Bone marrow (tissue), 2 donors: ENCODE measurements at regions not wholly inside any gene's neighbourhood (a gene's known extent, or its start where the extent isn't known, plus 50 kb on each side); places are given as distances from the start of the nearest gene placed in this dataset.
"Not testable (repeated sequence)": the region's sequence is repeated elsewhere in the genome, so short reads cannot be mapped to it uniquely, and the experiment has no call there.

ENCODE experiments used
- DNase-seq, 2 donors: peaks; one replicate each; lab custom pipeline; 2025; lab: John Stamatoyannopoulos, UW

DNA sequence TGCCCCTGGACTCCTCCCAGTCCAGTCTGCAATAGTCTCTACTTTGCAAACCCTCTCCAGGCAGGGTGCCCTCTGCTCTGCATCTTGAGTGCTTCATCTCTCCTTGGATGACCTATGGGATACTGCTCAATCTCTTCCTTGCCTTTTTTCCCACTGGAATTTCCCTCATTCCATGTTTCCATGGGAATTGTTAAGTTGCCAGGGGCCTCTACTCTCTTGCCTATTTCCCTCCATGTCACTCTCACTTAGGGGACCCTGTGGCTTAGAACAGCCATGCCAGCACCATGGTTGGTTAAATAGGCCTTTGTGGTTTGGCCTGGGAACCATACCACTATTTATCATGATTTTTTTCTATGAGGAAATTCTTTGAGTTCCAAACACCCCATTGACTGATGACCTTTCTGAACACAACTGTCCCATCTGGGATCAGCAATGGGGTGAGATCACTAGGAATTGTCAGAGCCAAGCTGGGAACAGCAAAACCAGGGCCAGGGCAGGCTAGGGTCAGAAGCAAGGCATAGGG is 91.4 kb upstream of the RBMS1 start:
- DNase-seq: no peak

DNA sequence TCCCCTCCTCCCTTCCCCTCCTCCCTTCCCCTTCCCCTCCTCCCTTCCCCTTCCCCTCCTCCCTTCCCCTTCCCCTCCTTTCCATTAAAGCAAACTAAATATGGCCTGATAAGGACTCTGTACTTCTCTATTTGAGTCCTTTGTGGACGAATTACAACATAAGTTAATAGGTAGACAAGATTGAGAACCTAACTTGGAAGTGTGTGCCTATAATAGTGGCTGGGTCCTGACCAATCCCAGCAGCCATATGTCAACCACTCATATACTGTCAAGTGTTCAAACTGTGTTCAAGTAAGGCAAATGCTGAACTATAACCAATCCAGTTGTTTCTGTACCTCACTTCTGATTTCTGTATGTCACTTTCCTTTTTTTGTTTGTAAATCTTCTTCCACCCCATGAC is 97.1 kb upstream of the RBMS1 start:
- DNase-seq: no peak

DNA sequence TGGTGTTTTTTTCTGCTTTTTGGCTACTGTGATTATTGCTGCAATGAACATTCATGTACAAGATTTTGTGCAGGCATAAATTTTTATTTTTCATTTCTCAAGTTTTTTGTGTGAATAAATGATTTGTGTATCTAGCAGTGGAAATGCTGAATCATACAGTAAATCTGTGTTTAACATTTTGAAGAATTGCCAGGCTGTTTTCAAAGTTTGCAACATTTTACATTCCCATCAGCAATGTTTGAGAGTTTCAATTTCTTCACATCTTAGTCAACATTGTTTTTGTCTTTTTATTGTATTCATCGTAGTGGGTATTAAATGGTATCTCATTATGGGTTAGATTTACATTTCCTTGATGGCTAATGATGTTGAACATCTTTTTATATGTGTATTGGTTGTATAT is 98.8 kb upstream of the RBMS1 start:
- DNase-seq: no peak

DNA sequence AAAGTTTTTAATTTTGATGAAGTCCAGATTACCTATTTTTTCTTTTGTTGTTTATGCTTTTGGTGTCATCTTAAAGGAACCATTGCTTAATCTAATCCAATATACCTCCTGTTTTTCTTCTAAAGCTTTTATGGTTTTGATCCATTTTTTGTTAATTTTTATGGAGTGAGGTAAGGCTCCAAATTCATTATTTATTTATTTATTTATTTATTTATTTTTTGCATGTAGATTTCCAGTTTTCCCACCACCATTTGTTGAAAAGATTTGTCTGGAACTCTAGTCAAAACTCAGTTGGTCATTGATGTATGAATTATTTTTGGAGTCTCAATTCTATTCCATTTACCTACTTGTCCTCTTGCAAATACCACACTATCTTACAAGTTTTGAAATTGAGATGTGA is 99.4 kb upstream of the RBMS1 start:
- no peak for DNase-seq

DNA sequence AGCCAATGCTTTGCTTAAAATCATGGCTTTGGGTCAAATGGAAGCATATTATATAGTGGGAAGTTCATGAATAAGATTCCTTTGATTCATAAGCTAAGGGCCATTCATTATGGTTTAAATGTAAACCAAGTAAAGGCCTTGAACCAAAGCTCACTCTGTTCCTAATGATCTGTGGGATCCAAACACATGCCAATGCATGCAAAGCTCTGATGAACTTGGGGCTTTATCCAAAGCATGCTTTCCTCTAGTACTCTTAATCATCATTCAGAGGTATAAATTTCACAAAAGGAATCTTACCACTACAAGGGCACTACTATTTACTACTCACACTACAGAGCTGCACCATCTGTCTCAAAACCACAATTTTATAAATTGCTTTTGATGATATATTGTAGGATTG is 102.8 kb upstream of the RBMS1 start:
- DNase-seq: no peak

DNA sequence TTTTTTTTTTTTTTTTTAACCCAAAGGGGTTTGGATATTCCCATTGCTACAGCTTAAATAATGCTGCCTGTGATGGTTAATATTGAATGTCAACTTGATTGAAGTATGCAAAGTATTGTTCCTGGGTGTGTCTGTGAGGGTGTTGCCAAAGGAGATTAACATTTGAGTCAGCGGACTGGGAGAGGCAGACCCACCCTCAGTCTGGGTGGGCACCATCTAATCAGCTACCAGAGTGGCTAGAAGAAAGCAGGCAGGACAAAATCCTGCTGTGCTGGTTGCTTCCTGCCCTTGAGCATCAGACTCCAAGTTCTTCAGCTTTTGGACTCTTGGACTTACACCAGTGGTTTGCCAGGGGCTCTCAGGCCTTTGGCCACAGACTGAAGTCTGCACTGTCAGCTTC is 106.8 kb upstream of the RBMS1 start:
- not testable (repeated sequence) for DNase-seq

DNA sequence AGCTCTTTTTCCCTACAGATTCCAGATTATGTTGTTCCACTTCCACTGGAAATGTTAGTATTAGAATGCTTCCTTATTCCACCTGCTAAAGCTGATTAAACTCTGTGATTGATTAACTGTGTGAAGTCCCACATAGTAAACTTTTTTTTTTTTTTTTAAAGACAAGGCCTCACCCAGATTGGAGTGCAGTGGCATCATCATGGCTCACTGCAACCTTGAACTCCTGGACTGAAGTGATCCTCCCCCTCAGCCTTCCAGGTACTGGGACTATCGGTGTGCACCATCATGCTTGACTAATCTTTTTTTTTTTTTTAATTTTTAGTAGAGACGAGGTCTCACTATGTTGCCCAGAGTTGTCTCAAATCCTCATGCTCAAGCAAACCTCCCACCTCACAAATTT is 108.5 kb upstream of the RBMS1 start:
- DNase-seq: no peak

DNA sequence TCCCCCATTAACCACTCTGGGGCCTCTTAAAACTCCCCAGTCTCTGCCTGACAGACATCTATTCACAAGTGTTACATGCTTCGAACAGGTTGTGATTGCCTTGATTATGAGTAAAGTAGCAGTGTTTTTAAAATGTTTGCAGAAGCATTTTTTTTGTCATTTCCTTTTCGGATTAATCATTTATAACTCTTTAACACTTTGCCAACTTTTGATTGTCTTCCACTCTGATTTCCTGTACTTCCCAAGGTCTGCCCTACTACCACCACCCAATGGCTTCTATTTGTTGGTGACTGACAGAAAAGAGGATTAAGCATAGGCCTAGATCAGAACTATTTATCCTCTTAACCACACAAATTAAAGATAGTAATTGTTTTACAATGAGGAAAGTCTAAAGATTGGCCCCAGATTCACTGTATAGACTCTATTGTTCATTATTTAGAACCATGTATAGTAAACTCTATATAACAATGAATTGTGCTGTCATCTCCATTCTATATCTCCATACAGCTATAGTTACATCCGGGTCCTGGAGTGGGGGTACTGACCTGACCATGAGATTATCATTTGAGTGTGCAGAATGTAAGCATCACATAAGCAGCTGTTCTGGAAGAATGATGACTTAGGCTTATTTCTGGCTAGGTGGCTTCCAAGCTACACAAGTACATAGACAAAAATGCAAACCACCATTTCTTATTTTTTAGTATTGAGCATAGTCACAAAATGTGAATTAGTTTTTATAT is 110.3 kb upstream of the RBMS1 start:
- no peak for DNase-seq

DNA sequence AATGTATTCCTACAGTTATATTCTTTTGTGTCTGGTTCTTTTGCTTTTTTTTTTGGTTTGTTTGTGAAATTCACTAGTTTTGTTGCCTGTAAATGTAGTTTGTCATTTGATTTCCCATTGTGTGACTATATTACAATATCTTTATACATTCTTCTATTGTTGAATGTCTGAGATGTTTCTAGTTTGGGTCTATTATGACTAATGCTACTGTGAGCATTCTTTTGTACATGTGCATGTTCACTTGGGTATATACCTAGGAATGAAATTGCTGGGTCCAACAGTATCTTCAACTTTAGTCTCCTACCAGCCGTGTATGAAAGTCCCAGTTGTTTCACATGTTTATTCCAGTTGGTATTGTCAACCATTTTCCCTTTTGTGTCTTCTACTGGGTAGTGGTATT is 112.7 kb upstream of the RBMS1 start:
- DNase-seq: no peak

DNA sequence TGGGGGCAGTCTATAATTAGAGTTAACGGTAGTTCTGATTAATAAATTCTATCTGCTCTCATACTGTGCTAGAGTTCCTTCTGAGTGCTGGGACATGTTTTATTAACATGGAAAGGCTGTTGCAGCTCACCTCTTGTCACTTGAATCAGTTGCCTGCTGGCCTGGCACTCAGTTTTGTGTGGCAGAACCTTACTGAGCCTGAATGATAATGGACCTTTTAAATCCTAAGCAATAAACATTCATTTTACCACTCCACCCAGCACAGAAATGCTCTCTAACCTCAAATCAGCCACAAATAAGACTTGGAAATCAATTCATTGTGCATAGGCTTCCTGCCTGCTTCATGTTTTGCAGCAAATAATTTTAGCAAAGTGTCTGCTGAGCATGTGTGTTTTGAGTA is 115.0 kb upstream of the RBMS1 start:
- no peak for DNase-seq

DNA sequence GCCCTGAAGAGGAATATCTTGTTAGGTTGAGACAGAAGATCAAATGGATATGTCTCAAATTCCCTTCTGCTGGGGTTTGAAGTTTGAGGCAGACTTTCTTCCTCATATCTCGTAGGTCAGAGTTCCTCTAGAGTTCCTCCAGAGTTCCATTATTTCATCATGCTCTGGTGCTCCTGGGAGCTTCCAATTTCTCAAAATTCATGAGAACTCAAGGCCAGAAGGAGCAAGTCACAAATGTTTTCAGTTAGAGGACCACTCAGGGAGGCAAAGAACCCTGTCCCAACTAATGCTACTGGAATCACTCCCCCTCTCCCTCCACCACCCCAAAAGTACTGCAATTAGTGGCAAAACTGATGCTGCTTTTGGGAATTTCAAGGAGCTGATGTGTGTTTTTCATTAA is 115.7 kb upstream of the RBMS1 start:
- DNase-seq: no peak

DNA sequence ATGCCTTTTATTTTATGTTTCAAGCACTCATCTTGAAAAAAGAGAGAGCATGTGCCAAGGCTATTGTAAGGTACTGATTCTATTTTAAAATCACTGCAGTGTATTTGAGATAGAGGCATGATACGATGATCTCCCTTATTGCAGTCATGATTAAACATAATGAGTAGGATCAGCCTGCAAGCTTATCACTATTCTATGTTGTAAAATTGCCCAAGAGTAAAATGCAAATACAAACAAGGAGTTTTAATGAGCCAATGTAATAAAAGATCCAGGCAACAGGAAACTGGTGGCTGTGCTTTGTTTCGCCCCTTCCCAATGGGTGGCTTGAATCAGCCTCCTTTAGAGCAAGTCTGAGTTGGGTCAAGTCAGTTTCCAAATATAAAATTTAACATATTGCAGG is 116.4 kb upstream of the RBMS1 start:
- no peak for DNase-seq

DNA sequence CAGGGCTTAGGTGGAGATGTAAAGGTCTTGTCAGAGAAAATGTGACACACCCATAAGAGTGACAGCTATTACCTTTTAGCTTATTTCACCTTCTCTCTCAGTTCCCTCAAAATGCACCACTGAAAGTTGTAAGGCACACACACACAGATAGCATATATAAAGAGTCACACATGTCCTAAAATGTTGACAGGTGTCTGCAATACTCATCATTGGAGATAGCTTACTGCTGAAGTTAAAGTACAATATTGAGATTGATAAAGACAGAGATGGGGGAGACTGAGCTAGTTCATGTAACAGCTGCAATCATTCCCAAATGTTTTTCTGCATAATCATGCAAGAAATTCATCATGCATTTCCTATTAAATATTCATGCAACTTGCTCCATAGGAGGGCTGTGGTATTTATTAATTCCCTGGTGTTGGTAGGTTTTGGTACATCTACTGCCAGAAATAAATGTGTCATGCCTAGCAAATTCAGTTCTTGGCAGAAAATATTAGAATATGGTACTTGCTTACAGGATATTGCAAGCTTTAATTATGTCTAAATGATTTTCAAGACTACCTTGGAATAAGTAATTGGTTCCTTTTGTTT is 118.8 kb upstream of the RBMS1 start:
- no peak for DNase-seq

DNA sequence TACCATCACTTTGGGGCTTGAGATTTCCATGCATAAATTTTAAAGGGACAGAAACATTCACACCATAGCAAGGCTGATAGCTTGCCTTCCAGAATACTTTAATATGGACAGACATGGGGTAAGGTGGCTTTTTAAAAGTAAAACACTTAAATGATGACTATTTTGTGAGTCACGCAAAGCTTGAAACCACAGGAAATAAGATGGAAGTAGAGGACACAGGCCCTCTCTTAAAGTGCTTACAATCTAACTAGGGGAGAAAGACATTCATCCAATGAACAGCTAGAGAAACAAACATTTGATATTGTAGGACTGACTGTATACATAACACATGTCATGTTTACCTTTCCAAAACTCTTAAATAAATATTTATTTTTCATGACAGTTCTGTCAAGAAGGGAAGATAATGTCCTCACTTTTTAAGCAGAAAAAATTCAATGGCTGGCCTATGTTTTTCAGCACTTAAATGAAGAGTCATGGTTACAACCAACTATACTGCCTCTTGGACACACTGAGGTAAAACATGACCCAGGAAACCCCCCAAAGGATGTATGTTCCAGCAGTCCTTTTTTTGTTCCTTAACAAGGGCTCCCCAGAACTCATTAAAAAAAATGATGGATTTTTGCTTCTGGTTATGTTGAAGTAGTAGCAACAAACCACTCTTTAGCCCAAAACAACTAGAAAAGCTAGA is 120.0 kb upstream of the RBMS1 start:
- DNase-seq: no peak

DNA sequence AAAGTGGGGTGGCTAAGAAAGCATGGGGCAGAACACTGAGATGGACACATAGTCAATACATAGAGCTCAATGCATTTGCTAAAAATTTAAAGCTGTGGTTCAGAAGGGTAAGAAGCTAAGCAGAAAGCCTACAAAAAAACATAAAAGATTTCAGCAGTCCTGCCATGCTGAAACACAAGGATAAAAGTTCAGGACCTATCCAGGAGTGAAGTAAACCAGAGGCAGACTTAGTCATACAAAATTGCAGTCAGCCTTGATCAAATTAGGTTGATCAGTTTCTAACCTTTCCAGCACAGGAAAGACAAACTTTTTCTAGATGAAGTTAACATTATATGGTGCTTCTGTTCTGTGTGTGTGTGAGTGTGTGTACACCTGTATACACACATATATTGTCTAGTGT is 120.8 kb upstream of the RBMS1 start:
- DNase-seq: no peak

DNA sequence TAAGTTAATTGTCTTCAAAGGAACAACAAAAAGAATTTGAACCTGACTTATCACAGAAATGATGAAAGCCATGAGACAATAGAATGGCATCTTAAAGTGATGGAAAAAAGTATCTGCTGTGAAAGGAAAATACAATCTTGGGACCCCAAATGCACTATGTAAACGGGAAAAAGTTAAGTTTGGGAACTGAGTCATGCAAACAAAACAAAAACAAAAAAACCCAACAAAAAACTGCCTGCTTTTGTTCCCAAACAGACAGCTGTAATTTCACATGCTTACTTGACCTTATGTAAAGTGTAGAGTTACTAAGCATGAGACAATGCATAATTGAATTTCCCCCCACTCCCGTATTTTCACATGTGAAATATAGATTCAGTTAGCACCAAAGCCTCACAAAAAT is 122.1 kb upstream of the RBMS1 start:
- no peak for DNase-seq

DNA sequence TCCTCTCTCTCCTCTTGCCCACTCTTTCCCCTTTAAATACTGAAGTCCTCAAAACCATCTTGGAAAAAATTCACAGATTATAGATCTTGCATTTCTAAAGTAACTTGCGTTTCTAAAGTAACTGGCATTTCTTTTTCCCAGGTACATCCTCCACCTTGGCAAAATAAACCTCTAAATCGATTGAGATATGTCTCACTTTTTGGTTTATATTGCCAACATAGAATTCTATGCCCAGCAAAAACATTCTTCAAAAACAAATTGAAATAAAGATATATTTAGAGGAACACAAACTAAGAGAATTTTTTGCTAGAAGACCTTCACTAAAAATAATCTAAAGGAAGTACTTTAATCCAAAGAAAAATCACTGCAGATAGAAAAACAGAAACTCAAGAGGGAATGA is 122.5 kb upstream of the RBMS1 start:
- DNase-seq: no peak

DNA sequence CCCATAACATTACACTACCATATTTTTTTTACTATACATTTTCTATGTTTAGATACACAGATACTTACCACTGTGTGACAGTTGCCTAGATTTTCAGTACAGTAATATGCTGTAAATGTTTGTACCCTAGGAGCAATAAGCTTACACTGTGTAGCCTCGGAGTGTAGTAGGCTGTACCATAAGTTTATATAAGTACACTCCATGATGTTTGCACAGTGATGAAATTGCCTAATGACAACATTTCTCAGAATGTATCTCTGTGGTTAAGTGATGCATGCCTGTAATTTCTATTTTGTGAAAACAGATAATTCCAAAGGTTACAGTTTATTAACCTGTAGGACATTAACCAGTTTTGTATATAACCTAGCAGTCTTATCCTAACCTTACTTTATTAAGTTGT is 128.1 kb upstream of the RBMS1 start:
- DNase-seq: no peak

DNA sequence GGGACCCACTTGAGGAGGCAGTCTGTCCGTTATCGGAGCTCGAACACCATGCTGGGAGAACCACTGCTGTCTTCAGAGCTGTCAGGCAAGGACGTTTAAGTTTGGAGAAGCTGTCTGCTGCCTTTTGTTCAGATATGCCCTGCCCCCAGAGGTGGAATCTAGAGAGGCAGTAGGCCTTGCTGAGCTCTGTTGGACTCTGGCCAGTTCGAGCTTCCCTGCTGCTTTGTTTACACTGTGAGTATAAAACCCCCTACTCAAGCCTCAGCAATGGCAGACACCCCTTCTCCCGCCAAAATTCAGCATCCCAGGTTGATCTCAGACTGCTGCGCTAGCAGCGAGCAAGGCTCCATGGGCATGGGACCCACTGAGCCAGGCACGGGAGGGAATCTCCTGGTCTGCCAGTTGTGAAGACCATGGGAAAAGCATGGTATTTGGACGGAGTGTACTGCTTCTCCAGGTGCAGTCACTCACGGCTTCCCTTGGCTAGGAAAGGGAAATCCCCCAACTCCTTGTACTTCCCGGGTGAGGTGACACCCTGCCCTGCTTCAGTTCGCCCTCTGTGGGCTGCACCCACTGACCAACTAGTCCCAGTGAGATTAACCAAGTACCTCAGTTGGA is 134.5 kb upstream of the RBMS1 start:
- not testable (repeated sequence) for DNase-seq

DNA sequence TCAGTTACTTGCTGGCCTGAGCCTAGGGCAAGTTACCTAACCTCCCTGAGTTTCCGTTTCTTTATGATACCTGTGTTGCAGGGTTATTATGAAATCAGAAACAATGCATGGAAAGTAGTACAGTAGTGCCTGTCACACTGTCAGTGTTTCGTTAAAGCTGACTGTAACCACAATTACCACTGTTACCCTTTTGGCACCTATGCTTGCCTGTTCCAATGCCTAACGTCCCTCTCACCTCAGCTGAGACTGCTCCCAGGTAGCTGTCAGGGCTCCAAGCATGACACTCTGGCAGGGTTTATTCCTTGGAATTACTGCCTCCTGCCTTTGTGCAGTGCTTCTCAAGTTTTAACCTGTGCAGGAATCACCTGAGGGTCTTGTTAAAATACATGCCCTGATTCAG is 135.2 kb upstream of the RBMS1 start:
- no peak for DNase-seq

DNA sequence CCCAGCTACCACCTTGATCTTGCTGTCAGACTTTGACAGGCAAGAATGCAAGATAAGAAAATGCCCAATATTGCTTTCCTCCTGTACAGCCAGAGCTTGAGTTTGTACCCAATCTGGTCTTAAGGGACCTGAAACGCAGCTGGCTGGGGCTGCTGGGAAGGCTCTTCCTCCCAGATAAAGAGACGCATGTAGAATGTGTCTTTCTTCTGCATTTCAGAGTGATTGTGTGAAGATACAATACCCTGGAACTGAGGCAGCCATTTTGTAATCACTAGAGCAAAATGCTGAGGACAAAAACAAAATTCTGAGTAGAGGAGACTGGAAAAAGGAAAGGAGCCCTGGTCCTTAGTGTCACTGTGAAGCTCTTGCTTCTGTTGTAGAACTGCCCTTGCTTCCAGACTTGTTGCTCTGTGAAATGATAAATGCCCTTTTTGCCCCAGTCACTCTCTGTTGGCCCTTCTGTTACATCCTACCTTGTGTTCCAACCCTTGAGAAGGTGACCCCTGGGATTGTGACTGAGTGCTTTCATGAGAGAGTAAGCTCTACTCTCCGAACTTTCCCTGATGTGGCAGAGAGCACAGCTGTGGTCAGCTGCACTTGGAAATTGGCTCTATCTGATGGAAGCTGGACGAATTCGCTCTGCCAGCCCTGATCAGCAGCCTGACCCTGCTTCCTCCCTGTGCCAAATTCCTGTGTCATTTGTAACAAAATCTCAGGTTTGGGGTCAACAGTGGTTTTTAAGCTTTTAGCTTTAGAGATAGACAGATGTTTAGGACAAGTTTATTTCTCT is 137.4 kb upstream of the RBMS1 start:
- DNase-seq: no peak
